ENCODE measurements at regions not wholly inside any gene's neighbourhood (a gene's known extent, or its start where the extent isn't known, plus 50 kb on each side); places are given as distances from the start of the nearest gene placed in this dataset.

GRCh38 chr15:98438907-98439306 is 209.4 kb upstream of the IGF1R start:
- H3K4me2 ChIP-seq (ENCODE audit: insufficient read depth, low read length) = no peak overlapping the region
- POLR2A ChIA-PET = no interaction called here

More at GRCh38 chr15:98438907-98439306, 209.4 kb upstream of the IGF1R start:
- no peaks in the 10 kb centered on the region for H3K4me1 ChIP-seq (ENCODE audit: control insufficient read depth, extremely low read depth, insufficient read depth, low read length)
- no peak overlapping the region for H3K4me3 ChIP-seq (replicated peaks in 1 of 3; ENCODE audit: insufficient read depth in 1 of 3, low read depth in 1 of 3, low read length in 3 of 3)
- no peaks in the 10 kb centered on the region for H3K9me3 ChIP-seq (replicated peaks; ENCODE audit: control insufficient read depth, insufficient read depth, low read length)
- H3K9me1 ChIP-seq (replicated peaks; ENCODE audit: control insufficient read depth, extremely low read depth, insufficient read depth, low read length) = no peaks in the 10 kb centered on the region
- no peak overlapping the region for H3K9ac ChIP-seq (replicated peaks; ENCODE audit: extremely low read depth, insufficient read depth, low read length)
- FAIRE-seq (no peak), DNase-seq (ENCODE audit: low read depth, low spot score) (no peak)
- TF ChIP-seq EZH2 (IDR thresholded peaks at IDR 0.05; ENCODE audit: borderline replicate concordance, low read depth, low read length, severe bottlenecking) (no peak), POLR2AphosphoS5 (IDR thresholded peaks at IDR 0.05; ENCODE audit: insufficient read depth, low read depth, low read length) (no peak), POLR2A (IDR thresholded peaks at IDR 0.05; ENCODE audit: low read depth, low read length) (no peak), MYC (IDR thresholded peaks at IDR 0.05; ENCODE audit: low read depth, low read length) (no peak), GATA2 (IDR thresholded peaks at IDR 0.05; ENCODE audit: insufficient read depth, insufficient read length, low read depth, low read length) (no peak), CTCF (IDR thresholded peaks at IDR 0.05; ENCODE audit: extremely low read depth in 1 of 2, insufficient read depth in 1 of 2, low read depth in 1 of 2, low read length in 2 of 2) (no peak), JUN (IDR thresholded peaks at IDR 0.05; ENCODE audit: borderline replicate concordance, insufficient read depth, insufficient read length, low read depth) (no peak), MAX (IDR thresholded peaks at IDR 0.05; ENCODE audit: insufficient read depth, insufficient read length) (no peak), FOS (IDR thresholded peaks at IDR 0.05; ENCODE audit: borderline replicate concordance, insufficient read depth, low read length) (no peak)
- no peaks in the 10 kb centered on the region for H3K79me2 ChIP-seq (ENCODE audit: control insufficient read depth, insufficient read depth, low read length)
- H3K27me3 ChIP-seq (ENCODE audit: control insufficient read depth in 2 of 2, insufficient read depth in 2 of 2, low read length in 2 of 2) = no peaks in the 10 kb centered on the region
- no peaks in the 10 kb centered on the region for H3K36me3 ChIP-seq (ENCODE audit: control insufficient read depth in 2 of 2, extremely low read depth in 1 of 2, insufficient read depth in 2 of 2, low read length in 2 of 2)
- dilution Hi-C loops (cut with MboI; ENCODE audit: extremely low pct_ligation_motif_present, low sequenced_read_pairs) (no loop called here), intact Hi-C loops (cut with micrococcal nuclease) (no loop called here)
- CTCF ChIA-PET = no interaction called here
- no peak overlapping the region for H3K27ac ChIP-seq (ENCODE audit: insufficient read depth, low read depth, low read length)
- no peaks in the 10 kb centered on the region for H4K20me1 ChIP-seq (replicated peaks; ENCODE audit: control insufficient read depth, extremely low read depth, insufficient read depth, low read length)
- BruUV-seq (replicated peaks) = no TSS peak
- no peak overlapping the region for H2AFZ ChIP-seq (ENCODE audit: low read depth, low read length)
